GM12864 (cell line): ENCODE measurements at regions not wholly inside any gene's neighbourhood (a gene's known extent, or its start where the extent isn't known, plus 50 kb on each side); places are given as distances from the start of the nearest gene placed in this dataset.

Source experiments
- DNase-seq: peaks from one replicate; pipeline ENCODE4 v3.0.0-alpha.2; 2011; ENCODE audit warnings: low read depth
- H3K4me3 ChIP-seq: 2 replicates; pipeline ENCODE4 v1.5.1; 2011; ENCODE audit warnings: mild to moderate bottlenecking, low read depth, low read length, control low read depth
- CTCF ChIP-seq: IDR thresholded peaks from 2 replicates; pipeline ENCODE4 v1.5.1; 2011; ENCODE audit warnings: low read depth, mild to moderate bottlenecking, moderate library complexity, low read length, control low read depth, inconsistent platforms; ENCODE audit errors: missing control alignments

- TF ChIP-seq CTCF: no peak
- DNase-seq: no peak
- H3K4me3 ChIP-seq: no peak overlapping the region
These were observed 571.5 kb upstream of the CDH4 start for GRCh38 chr20:60680554-60680953.

- no peak overlapping the region for H3K4me3 ChIP-seq
- no peak for DNase-seq
- no peak for TF ChIP-seq CTCF
These were observed 564.8 kb upstream of the CDH4 start for GRCh38 chr20:60687213-60687612.

- DNase-seq: no peak
- no peak overlapping the region for H3K4me3 ChIP-seq
- TF ChIP-seq CTCF: no peak
These were observed 561.3 kb upstream of the CDH4 start for GRCh38 chr20:60690771-60691170.

GRCh38 chr20:60691966-60692615 is 560.0 kb upstream of the CDH4 start:
- no peak overlapping the region for H3K4me3 ChIP-seq
- TF ChIP-seq CTCF: no peak
- no peak for DNase-seq

- no peak for DNase-seq
- H3K4me3 ChIP-seq: no peak overlapping the region
- no peak for TF ChIP-seq CTCF
These were observed 558.4 kb upstream of the CDH4 start for GRCh38 chr20:60693496-60694133.

GRCh38 chr20:60694763-60695162 is 557.3 kb upstream of the CDH4 start:
- H3K4me3 ChIP-seq: no peak overlapping the region
- TF ChIP-seq CTCF: no peak
- no peak for DNase-seq

- no peak for TF ChIP-seq CTCF
- DNase-seq: no peak
- no peak overlapping the region for H3K4me3 ChIP-seq
These were observed 556.6 kb upstream of the CDH4 start for GRCh38 chr20:60695226-60696000.
